H1 (cell line): ENCODE measurements at regions not wholly inside any gene's neighbourhood (a gene's known extent, or its start where the extent isn't known, plus 50 kb on each side); places are given as distances from the start of the nearest gene placed in this dataset.

Source experiments
- BRCA1 ChIP-seq: IDR thresholded peaks from 2 replicates; pipeline ENCODE4 v1.6.1; 2012; ENCODE audit warnings: low read depth, low read length, improper control_type of control experiment
- CREB1 ChIP-seq: IDR thresholded peaks from 2 replicates; pipeline ENCODE4 v1.6.1; 2012; ENCODE audit warnings: inconsistent platforms
- FOSL1 ChIP-seq: IDR thresholded peaks from 2 replicates; pipeline ENCODE4 v1.6.1; 2011; ENCODE audit warnings: mild to moderate bottlenecking, low read depth, low read length, moderate library complexity; ENCODE audit not compliant: insufficient read depth
- HDAC2 ChIP-seq, 2 experiments: fragments of 300-600 bp in 1 of 2; sonication (generic) in 1 of 2; IDR thresholded peaks; 2 replicates each; pipeline ENCODE4 v1.6.1; 2011 to 2012; ENCODE audit warnings: low read depth in 2 of 2, low read length in 2 of 2, mild to moderate bottlenecking in 2 of 2, moderate library complexity in 2 of 2, borderline replicate concordance in 1 of 2, inconsistent platforms in 1 of 2
- POLR2AphosphoS5 ChIP-seq: IDR thresholded peaks from 2 replicates; pipeline ENCODE4 v1.6.1; 2011; ENCODE audit warnings: low read depth, low read length
- SP1 ChIP-seq: IDR thresholded peaks from 2 replicates; pipeline ENCODE4 v1.6.1; 2011; ENCODE audit warnings: low read depth, low read length
- TF ChIP-seq, protein P1 (sequence below): fragments of 300-600 bp; sonication (generic); IDR thresholded peaks from 2 replicates; pipeline ENCODE4 v1.7.1; 2012; ENCODE audit warnings: low read length, moderate library complexity, mild to moderate bottlenecking, inconsistent platforms; ENCODE audit not compliant: insufficient replicate concordance
- TF ChIP-seq, protein P2 (sequence below): IDR thresholded peaks from 2 replicates; pipeline ENCODE4 v1.6.1; 2012; ENCODE audit warnings: inconsistent platforms

- TF ChIP-seq, protein P1, sequence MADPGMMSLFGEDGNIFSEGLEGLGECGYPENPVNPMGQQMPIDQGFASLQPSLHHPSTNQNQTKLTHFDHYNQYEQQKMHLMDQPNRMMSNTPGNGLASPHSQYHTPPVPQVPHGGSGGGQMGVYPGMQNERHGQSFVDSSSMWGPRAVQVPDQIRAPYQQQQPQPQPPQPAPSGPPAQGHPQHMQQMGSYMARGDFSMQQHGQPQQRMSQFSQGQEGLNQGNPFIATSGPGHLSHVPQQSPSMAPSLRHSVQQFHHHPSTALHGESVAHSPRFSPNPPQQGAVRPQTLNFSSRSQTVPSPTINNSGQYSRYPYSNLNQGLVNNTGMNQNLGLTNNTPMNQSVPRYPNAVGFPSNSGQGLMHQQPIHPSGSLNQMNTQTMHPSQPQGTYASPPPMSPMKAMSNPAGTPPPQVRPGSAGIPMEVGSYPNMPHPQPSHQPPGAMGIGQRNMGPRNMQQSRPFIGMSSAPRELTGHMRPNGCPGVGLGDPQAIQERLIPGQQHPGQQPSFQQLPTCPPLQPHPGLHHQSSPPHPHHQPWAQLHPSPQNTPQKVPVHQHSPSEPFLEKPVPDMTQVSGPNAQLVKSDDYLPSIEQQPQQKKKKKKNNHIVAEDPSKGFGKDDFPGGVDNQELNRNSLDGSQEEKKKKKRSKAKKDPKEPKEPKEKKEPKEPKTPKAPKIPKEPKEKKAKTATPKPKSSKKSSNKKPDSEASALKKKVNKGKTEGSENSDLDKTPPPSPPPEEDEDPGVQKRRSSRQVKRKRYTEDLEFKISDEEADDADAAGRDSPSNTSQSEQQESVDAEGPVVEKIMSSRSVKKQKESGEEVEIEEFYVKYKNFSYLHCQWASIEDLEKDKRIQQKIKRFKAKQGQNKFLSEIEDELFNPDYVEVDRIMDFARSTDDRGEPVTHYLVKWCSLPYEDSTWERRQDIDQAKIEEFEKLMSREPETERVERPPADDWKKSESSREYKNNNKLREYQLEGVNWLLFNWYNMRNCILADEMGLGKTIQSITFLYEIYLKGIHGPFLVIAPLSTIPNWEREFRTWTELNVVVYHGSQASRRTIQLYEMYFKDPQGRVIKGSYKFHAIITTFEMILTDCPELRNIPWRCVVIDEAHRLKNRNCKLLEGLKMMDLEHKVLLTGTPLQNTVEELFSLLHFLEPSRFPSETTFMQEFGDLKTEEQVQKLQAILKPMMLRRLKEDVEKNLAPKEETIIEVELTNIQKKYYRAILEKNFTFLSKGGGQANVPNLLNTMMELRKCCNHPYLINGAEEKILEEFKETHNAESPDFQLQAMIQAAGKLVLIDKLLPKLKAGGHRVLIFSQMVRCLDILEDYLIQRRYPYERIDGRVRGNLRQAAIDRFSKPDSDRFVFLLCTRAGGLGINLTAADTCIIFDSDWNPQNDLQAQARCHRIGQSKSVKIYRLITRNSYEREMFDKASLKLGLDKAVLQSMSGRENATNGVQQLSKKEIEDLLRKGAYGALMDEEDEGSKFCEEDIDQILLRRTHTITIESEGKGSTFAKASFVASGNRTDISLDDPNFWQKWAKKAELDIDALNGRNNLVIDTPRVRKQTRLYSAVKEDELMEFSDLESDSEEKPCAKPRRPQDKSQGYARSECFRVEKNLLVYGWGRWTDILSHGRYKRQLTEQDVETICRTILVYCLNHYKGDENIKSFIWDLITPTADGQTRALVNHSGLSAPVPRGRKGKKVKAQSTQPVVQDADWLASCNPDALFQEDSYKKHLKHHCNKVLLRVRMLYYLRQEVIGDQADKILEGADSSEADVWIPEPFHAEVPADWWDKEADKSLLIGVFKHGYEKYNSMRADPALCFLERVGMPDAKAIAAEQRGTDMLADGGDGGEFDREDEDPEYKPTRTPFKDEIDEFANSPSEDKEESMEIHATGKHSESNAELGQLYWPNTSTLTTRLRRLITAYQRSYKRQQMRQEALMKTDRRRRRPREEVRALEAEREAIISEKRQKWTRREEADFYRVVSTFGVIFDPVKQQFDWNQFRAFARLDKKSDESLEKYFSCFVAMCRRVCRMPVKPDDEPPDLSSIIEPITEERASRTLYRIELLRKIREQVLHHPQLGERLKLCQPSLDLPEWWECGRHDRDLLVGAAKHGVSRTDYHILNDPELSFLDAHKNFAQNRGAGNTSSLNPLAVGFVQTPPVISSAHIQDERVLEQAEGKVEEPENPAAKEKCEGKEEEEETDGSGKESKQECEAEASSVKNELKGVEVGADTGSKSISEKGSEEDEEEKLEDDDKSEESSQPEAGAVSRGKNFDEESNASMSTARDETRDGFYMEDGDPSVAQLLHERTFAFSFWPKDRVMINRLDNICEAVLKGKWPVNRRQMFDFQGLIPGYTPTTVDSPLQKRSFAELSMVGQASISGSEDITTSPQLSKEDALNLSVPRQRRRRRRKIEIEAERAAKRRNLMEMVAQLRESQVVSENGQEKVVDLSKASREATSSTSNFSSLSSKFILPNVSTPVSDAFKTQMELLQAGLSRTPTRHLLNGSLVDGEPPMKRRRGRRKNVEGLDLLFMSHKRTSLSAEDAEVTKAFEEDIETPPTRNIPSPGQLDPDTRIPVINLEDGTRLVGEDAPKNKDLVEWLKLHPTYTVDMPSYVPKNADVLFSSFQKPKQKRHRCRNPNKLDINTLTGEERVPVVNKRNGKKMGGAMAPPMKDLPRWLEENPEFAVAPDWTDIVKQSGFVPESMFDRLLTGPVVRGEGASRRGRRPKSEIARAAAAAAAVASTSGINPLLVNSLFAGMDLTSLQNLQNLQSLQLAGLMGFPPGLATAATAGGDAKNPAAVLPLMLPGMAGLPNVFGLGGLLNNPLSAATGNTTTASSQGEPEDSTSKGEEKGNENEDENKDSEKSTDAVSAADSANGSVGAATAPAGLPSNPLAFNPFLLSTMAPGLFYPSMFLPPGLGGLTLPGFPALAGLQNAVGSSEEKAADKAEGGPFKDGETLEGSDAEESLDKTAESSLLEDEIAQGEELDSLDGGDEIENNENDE: no peak
- no peak for TF ChIP-seq POLR2AphosphoS5
- no peak for TF ChIP-seq HDAC2 (IDR thresholded peaks at IDR 0.05; ENCODE audit: borderline replicate concordance in 1 of 2, low read depth in 2 of 2, low read length in 2 of 2)
- TF ChIP-seq BRCA1: no peak
- TF ChIP-seq SP1: no peak
- TF ChIP-seq CREB1: no peak
- TF ChIP-seq, protein P2, sequence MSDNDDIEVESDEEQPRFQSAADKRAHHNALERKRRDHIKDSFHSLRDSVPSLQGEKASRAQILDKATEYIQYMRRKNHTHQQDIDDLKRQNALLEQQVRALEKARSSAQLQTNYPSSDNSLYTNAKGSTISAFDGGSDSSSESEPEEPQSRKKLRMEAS: no peak
- TF ChIP-seq FOSL1: no peak
Measured at GRCh38 chr4:15365641-15366040, 62.2 kb upstream of the C1QTNF7 start (continued).
